Activated CD4-positive, alpha-beta T cell treated with anti-CD3 and anti-CD28 coated beads, Interleukin-2, amount 50 U/mL, for 24 hours (primary cell): ENCODE measurements at regions not wholly inside any gene's neighbourhood (a gene's known extent, or its start where the extent isn't known, plus 50 kb on each side); places are given as distances from the start of the nearest gene placed in this dataset.
"Not testable (repeated sequence)": the region's sequence is repeated elsewhere in the genome, so short reads cannot be mapped to it uniquely, and the experiment has no call there.

Experiments
- DNase-seq, 2 donors: peaks; one replicate each; pipeline ENCODE4 v3.0.0-alpha.2; 2020; ENCODE audit warnings: low read depth in 1 of 2, low spot score in 1 of 2

- no peak for DNase-seq
Observed at GRCh38 chr2:58508006-58508405, 266.9 kb upstream of the FANCL start.

DNA sequence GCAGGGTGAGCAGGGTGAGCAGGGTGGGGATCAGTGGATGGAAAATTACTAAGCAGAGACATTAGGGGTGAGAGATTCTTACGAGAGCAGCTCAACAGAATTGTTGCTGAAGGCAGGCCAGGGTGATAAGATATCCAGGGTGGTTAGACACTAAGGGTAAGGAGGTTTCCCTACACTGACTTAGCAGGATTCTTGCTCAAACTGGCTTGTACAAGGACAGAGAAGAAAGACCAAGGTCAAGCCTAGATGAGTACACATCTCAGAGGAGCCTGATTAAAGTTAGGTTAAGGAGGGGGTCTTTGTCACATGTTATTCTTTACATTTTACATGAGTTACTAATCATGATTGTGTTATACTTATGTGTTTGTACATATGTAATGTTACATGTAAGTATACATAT lies 262.8 kb upstream of the FANCL start:
- DNase-seq: no peak

- DNase-seq: no peak
Observed at GRCh38 chr2:58502931-58503330, 261.8 kb upstream of the FANCL start.

GRCh38 chr2:58501371-58502160 lies 260.4 kb upstream of the FANCL start:
- DNase-seq: no peak

GRCh38 chr2:58497168-58497567 lies 256.0 kb upstream of the FANCL start:
- no peak for DNase-seq

- no peak for DNase-seq
Observed at GRCh38 chr2:58495806-58496205, 254.7 kb upstream of the FANCL start.

- no peak for DNase-seq
Observed at GRCh38 chr2:58494071-58494501, 253.0 kb upstream of the FANCL start.

DNA sequence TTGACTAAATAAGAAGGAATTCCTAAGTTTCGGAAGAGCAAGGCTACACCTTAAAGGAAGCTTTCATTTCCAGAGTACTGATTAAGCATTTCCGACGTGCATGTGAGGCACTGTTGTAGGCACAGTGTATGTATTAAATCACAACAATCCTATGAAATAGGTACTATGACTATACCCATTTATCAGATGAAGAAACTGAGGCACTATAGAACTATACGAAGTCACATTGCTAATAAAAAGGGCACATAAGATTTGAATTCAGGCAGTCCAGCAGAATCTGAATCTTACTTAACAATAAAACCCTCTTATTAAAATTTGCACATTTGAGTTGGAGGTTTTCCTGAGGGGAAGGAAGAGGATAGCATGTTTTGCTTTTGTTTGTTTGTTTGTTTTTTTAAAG lies 243.5 kb upstream of the FANCL start:
- DNase-seq: no peak

DNA sequence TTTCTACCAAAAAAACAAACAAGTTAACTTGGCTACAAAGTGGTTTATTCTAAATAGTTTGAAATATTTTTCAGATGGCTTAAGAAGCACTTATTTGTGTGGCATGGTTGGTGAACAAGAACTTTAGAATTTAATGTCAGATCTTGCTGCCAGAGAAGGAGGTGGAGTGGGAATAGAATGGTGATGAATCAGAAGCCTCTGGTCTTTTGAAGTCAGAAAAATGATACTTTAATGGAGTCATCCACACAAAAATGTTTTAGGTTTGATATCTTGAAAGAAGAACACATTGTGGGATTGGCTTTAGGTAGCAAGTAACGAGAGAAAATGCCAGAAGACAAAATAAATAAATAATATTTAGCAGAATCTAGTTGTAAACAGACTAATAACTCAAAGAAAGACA lies 243.1 kb upstream of the FANCL start:
- DNase-seq: no peak

DNA sequence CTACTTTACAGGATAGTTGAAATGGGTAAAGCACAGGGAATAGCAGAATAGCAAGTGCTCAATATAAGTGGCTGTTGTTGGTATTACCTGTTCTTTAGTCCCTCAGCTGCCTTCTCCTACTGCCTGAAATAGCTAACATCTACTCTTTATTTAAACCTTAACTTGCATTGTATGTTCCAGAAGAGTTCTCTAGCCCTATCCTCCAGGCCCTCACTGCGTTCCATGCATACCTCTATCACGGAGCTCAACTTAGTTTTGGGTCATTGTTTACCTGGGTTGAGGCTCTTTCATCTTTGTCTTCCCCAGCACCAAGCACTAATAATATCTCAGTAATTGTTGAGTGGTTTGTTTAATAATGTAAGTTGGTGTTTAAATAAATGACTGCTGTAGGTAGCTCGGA lies 242.2 kb upstream of the FANCL start:
- no peak for DNase-seq

GRCh38 chr2:58481670-58482069 lies 240.5 kb upstream of the FANCL start:
- no peak for DNase-seq

GRCh38 chr2:58480141-58480540 lies 239.0 kb upstream of the FANCL start:
- no peak for DNase-seq

DNA sequence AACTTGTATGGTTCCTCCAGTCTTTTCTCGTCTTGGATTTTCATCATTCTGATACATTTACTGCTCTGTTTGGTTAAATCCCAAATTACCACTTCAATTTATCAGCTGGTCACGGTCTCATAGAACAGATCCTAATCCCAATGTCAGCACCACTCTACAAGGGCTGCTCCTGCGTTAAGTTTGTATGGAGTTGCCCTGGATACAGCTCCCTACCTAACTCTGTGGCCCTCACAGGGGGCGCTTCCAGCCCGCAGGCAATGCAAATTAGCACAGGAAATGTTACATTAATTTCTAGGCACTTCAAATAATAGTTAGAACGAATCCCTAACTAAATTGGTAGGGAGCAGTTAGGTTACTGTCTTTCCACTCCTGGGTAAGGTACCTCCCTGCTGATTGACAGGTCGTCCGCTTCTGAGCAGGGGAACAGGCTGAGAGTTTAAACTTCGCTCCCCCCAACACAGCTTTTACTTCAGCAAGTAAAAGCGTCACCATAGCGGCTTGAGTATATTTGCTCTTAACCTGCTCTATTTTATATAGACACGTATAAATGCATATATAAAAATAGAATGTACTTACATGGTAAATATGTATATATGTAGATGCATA lies 238.5 kb upstream of the FANCL start:
- no peak for DNase-seq

DNA sequence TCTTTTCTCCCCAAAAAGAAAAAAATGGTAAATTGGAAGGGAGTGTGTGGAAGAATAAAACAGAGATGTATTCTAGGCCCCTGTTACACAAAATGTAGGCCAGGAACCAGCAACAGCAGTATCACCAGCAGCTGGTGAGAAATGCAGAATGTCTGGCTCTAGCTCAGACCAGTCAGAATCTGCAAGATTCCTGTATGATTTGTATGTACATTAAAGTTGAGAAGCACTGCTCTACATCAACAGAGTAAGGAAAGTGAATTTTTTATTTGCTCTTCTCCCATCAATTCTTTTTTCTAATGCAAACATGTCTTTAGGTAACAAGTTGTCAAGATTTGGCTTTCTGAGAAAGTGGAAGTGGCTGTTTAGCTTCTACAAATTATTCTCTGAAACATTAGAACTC lies 235.4 kb upstream of the FANCL start:
- no peak for DNase-seq

DNA sequence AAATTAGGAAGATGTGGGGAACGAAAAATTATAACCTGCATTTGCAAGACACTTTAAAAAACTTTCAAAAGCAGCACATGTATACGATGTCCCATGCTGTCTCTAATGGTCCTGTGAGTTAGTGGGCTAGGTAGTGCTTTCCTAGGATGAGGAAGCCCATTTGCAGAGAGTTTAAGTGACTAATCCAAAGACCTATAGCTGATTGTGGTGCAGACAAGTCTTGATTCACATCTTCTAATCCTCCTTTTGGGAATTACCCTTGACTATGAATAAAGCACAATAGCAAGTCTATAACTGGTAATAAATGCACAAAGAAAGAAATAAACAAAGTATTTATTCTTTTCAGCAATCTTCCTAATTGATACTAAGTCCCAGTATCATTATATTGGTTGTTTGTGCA lies 234.6 kb upstream of the FANCL start:
- no peak for DNase-seq

DNA sequence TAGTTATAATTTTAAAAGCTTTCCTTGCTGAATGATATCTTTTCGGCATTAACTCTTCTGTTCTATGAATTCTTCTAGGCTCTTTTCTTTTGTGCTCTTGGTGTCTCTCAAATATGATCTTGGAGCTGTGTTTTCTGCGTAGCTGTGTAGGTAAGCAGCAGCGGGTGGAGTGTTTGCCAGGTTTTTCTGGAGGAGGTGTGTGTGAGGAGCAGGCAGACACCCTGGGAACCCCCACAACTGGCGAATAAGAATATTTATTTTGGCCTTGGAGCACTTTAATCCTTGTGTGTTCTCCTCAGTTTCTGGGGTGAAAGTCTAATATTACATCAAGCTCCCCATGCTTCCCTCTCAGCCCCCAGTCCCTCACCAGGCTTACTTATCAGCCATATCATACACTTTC lies 232.0 kb upstream of the FANCL start:
- DNase-seq: no peak

GRCh38 chr2:58466804-58467203 lies 225.7 kb upstream of the FANCL start:
- DNase-seq: no peak

GRCh38 chr2:58466021-58466420 lies 224.9 kb upstream of the FANCL start:
- DNase-seq: not testable (repeated sequence)

- no peak for DNase-seq
Observed at GRCh38 chr2:58460670-58461069, 219.5 kb upstream of the FANCL start.

GRCh38 chr2:58449286-58450010 lies 208.3 kb upstream of the FANCL start:
- DNase-seq: no peak

DNA sequence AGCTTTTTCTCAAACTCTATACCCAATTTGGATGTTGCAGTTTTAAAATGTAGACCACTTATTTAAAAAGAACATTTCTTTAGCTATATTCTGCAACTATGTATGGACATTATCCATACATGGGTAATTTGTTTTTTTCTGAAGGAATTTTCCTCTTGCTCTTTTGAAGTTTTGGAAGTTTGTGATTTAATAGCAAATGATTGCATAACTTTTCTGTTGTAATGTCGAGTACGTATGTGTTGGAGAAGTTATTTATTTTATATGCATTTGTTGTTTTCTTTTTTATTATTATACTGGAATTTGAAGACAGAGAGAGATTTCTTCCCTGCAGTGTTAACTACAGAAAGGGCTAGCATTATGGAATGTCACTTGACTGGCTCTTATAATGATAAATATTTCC lies 207.7 kb upstream of the FANCL start:
- DNase-seq: no peak

- no peak for DNase-seq
Observed at GRCh38 chr2:58448065-58448507, 207.0 kb upstream of the FANCL start.
